ENCODE measurements at regions not wholly inside any gene's neighbourhood (a gene's known extent, or its start where the extent isn't known, plus 50 kb on each side); places are given as distances from the start of the nearest gene placed in this dataset.

GRCh38 chr1:221810406-221810805 lies 68.5 kb upstream of the DUSP10 start:
- WGBS, 2 donors: 77% methylated on average over 2 of the region's 2 CpGs
- no peaks in the 10 kb centered on the region for H3K9me3 ChIP-seq
- no peak for ATAC-seq (ENCODE audit: low FRiP score in 2 of 2)

GRCh38 chr1:221809091-221810029 lies 67.5 kb upstream of the DUSP10 start:
- Histone ChIP-seq H3K27me3 (no peaks in the 10 kb centered on the region), H3K27ac (peak overlapping the region in 1 of 4 donors; percentile 10), H3K4me3 (no peak overlapping the region), H3K4me1 (peaks cover 0 to 10% (median 3%) of the 10 kb centered on the region in 4 donors), H3K9me3 (no peaks in the 10 kb centered on the region), H3K36me3 (no peaks in the 10 kb centered on the region)
- 29 to 41% methylated on average over 12 of the region's 12 CpGs for WGBS, 2 donors
- DNase-seq (no peak), ATAC-seq (ENCODE audit: low FRiP score in 2 of 2) (no peak)
- TF ChIP-seq EP300 (IDR thresholded peaks at IDR 0.05) (no peak), CTCF (IDR thresholded peaks at IDR 0.05) (no peak), POLR2AphosphoS5 (IDR thresholded peaks at IDR 0.05) (no peak), POLR2A (IDR thresholded peaks at IDR 0.05) (no peak)

More at GRCh38 chr1:221810406-221810805, 68.5 kb upstream of the DUSP10 start:
- Histone ChIP-seq H3K36me3 (no peaks in the 10 kb centered on the region), H3K27me3 (no peaks in the 10 kb centered on the region), H3K27ac (no peak overlapping the region), H3K4me1 (peaks cover 0 to 10% (median 3%) of the 10 kb centered on the region in 4 donors), H3K4me3 (no peak overlapping the region)
- no peak for TF ChIP-seq POLR2AphosphoS5 (IDR thresholded peaks at IDR 0.05)
- TF ChIP-seq POLR2A (IDR thresholded peaks at IDR 0.05): no peak
- no peak for TF ChIP-seq CTCF (IDR thresholded peaks at IDR 0.05)
- no peak for TF ChIP-seq EP300 (IDR thresholded peaks at IDR 0.05)
- DNase-seq: no peak

GRCh38 chr1:221806984-221807383 lies 65.1 kb upstream of the DUSP10 start:
- peaks cover 0 to 10% (median 3%) of the 10 kb centered on the region in 4 donors for H3K4me1 ChIP-seq
- H3K27ac ChIP-seq: no peak overlapping the region
- no peaks in the 10 kb centered on the region for H3K27me3 ChIP-seq
- ATAC-seq (ENCODE audit: low FRiP score in 2 of 2) (no peak), DNase-seq (no peak)
- no peak overlapping the region for H3K4me3 ChIP-seq
- TF ChIP-seq EP300 (IDR thresholded peaks at IDR 0.05) (no peak), POLR2AphosphoS5 (IDR thresholded peaks at IDR 0.05) (no peak), POLR2A (IDR thresholded peaks at IDR 0.05) (no peak), CTCF (IDR thresholded peaks at IDR 0.05) (no peak)
- no peaks in the 10 kb centered on the region for H3K9me3 ChIP-seq
- H3K36me3 ChIP-seq: no peaks in the 10 kb centered on the region

GRCh38 chr1:221806236-221806635 lies 64.3 kb upstream of the DUSP10 start:
- Histone ChIP-seq H3K36me3 (no peaks in the 10 kb centered on the region), H3K4me3 (no peak overlapping the region), H3K27me3 (no peaks in the 10 kb centered on the region), H3K4me1 (peaks cover 0 to 10% (median 3%) of the 10 kb centered on the region in 4 donors), H3K9me3 (no peaks in the 10 kb centered on the region), H3K27ac (no peak overlapping the region)
- DNase-seq: no peak
- ATAC-seq (ENCODE audit: low FRiP score in 2 of 2): no peak
- WGBS, 2 donors: 75 to 94% methylated on average over 1 of the region's 1 CpG
- TF ChIP-seq EP300 (IDR thresholded peaks at IDR 0.05) (no peak), CTCF (IDR thresholded peaks at IDR 0.05) (no peak), POLR2AphosphoS5 (IDR thresholded peaks at IDR 0.05) (no peak), POLR2A (IDR thresholded peaks at IDR 0.05) (no peak)
